ENCODE measurements at regions not wholly inside any gene's neighbourhood (a gene's known extent, or its start where the extent isn't known, plus 50 kb on each side); places are given as distances from the start of the nearest gene placed in this dataset.
"Not testable (repeated sequence)": the region's sequence is repeated elsewhere in the genome, so short reads cannot be mapped to it uniquely, and the experiment has no call there.

- no peaks in the 10 kb centered on the region for H3K27me3 ChIP-seq
- H3K36me3 ChIP-seq = no peaks in the 10 kb centered on the region
- H3K4me1 ChIP-seq = no peaks in the 10 kb centered on the region
- intact Hi-C loops (cut with DNase I) = no loop called here
- no peak for DNase-seq (ENCODE audit: extremely low spot score in 2 of 2)
- no peak overlapping the region for H3K27ac ChIP-seq
- TF ChIP-seq POLR2AphosphoS5 (IDR thresholded peaks at IDR 0.05; ENCODE audit: insufficient read depth in 1 of 2, low read depth in 1 of 2) = no peak
- no peak for TF ChIP-seq CTCF (IDR thresholded peaks at IDR 0.05)
- TF ChIP-seq POLR2A (IDR thresholded peaks at IDR 0.05) = no peak
- no peak overlapping the region for H3K4me3 ChIP-seq
- no peaks in the 10 kb centered on the region for H3K9me3 ChIP-seq
Observed at GRCh38 chr7:124187962-124188361, 155.1 kb upstream of the TMEM229A start.

- H3K9me3 ChIP-seq = no peaks in the 10 kb centered on the region
- no peak overlapping the region for H3K4me3 ChIP-seq
- H3K27ac ChIP-seq = no peak overlapping the region
- DNase-seq (ENCODE audit: extremely low spot score in 2 of 2) = no peak
- H3K36me3 ChIP-seq = no peaks in the 10 kb centered on the region
- H3K4me1 ChIP-seq = no peaks in the 10 kb centered on the region
- no peaks in the 10 kb centered on the region for H3K27me3 ChIP-seq
- intact Hi-C loops (cut with DNase I) = no loop called here
- TF ChIP-seq POLR2AphosphoS5 (IDR thresholded peaks at IDR 0.05; ENCODE audit: insufficient read depth in 1 of 2, low read depth in 1 of 2) (no peak), POLR2A (IDR thresholded peaks at IDR 0.05) (no peak), CTCF (IDR thresholded peaks at IDR 0.05) (no peak)
Observed at GRCh38 chr7:124183649-124184048, 150.8 kb upstream of the TMEM229A start.

- Histone ChIP-seq H3K27ac (no peak overlapping the region), H3K4me3 (no peak overlapping the region), H3K9me3 (no peaks in the 10 kb centered on the region), H3K4me1 (no peaks in the 10 kb centered on the region), H3K27me3 (no peaks in the 10 kb centered on the region), H3K36me3 (no peaks in the 10 kb centered on the region)
- no peak for DNase-seq (ENCODE audit: extremely low spot score in 2 of 2)
- intact Hi-C loops (cut with DNase I) = no loop called here
- TF ChIP-seq POLR2AphosphoS5 (IDR thresholded peaks at IDR 0.05; ENCODE audit: insufficient read depth in 1 of 2, low read depth in 1 of 2) (no peak), POLR2A (IDR thresholded peaks at IDR 0.05) (no peak), CTCF (IDR thresholded peaks at IDR 0.05) (no peak)
Observed at GRCh38 chr7:124179641-124180040, 146.8 kb upstream of the TMEM229A start.

GRCh38 chr7:124177891-124178290 is 145.0 kb upstream of the TMEM229A start:
- H3K4me3 ChIP-seq = no peak overlapping the region
- TF ChIP-seq POLR2AphosphoS5 (IDR thresholded peaks at IDR 0.05; ENCODE audit: insufficient read depth in 1 of 2, low read depth in 1 of 2) (no peak), POLR2A (IDR thresholded peaks at IDR 0.05) (no peak), CTCF (IDR thresholded peaks at IDR 0.05) (no peak)
- no peak for DNase-seq (ENCODE audit: extremely low spot score in 2 of 2)
- H3K27me3 ChIP-seq = no peaks in the 10 kb centered on the region
- intact Hi-C loops (cut with DNase I) = no loop called here
- no peaks in the 10 kb centered on the region for H3K4me1 ChIP-seq
- H3K9me3 ChIP-seq = no peaks in the 10 kb centered on the region
- no peaks in the 10 kb centered on the region for H3K36me3 ChIP-seq
- no peak overlapping the region for H3K27ac ChIP-seq

- DNase-seq (ENCODE audit: extremely low spot score in 2 of 2); intact Hi-C loops (cut with DNase I); H3K27ac ChIP-seq; H3K4me1 ChIP-seq; H3K27me3 ChIP-seq; H3K36me3 ChIP-seq; H3K9me3 ChIP-seq; H3K4me3 ChIP-seq: not testable (repeated sequence)
Observed at GRCh38 chr7:124171812-124172211, 138.9 kb upstream of the TMEM229A start.

GRCh38 chr7:124171068-124171467 is 138.2 kb upstream of the TMEM229A start:
- no peak for TF ChIP-seq POLR2A (IDR thresholded peaks at IDR 0.05)
- TF ChIP-seq POLR2AphosphoS5 (IDR thresholded peaks at IDR 0.05; ENCODE audit: insufficient read depth in 1 of 2, low read depth in 1 of 2) = no peak
- no peak for TF ChIP-seq CTCF (IDR thresholded peaks at IDR 0.05)

More at GRCh38 chr7:124171068-124171467, 138.2 kb upstream of the TMEM229A start:
- H3K27ac ChIP-seq = no peak overlapping the region
- H3K4me3 ChIP-seq = no peak overlapping the region
- no peaks in the 10 kb centered on the region for H3K4me1 ChIP-seq
- no peak for DNase-seq (ENCODE audit: extremely low spot score in 2 of 2)
- H3K27me3 ChIP-seq = no peaks in the 10 kb centered on the region
- H3K9me3 ChIP-seq = no peaks in the 10 kb centered on the region
- intact Hi-C loops (cut with DNase I) = no loop called here
- no peaks in the 10 kb centered on the region for H3K36me3 ChIP-seq

All from vagina (tissue), 2 donors.